Mesodermal cell (in vitro differentiated cells): ENCODE measurements at regions not wholly inside any gene's neighbourhood (a gene's known extent, or its start where the extent isn't known, plus 50 kb on each side); places are given as distances from the start of the nearest gene placed in this dataset.

Source experiments
- H3K27ac ChIP-seq: 2 replicates; pipeline ENCODE4 v1.7.0; 2013; ENCODE audit warnings: mild to moderate bottlenecking, low read depth, low read length, moderate library complexity; ENCODE audit not compliant: severe bottlenecking
- H3K36me3 ChIP-seq: 2 replicates; pipeline ENCODE4 v1.7.1; 2013; ENCODE audit warnings: mild to moderate bottlenecking, low read length, moderate library complexity; ENCODE audit not compliant: control insufficient read depth, insufficient read depth
- H3K4me1 ChIP-seq: one replicate; pipeline ENCODE4 v1.7.1; 2013; ENCODE audit warnings: mild to moderate bottlenecking, low read length; ENCODE audit not compliant: insufficient read depth, control insufficient read depth, poor library complexity, severe bottlenecking
- H3K4me3 ChIP-seq: 2 replicates; pipeline ENCODE4 v1.7.0; 2013; ENCODE audit warnings: low read length, control low read depth, mild to moderate bottlenecking; ENCODE audit not compliant: insufficient read depth, poor library complexity, severe bottlenecking; ENCODE audit errors: extremely low read depth
- H3K9me3 ChIP-seq: 2 replicates; pipeline ENCODE4 v1.7.1; 2013; ENCODE audit warnings: mild to moderate bottlenecking, low read length, moderate library complexity; ENCODE audit not compliant: control insufficient read depth
- WGBS, 2 experiments: methylation state at CpG; one replicate each; pipeline ENCODE4 v1.1.5; 2013; ENCODE audit warnings: missing lambda C conversion rate in 2 of 2; ENCODE audit not compliant: insufficient coverage in 2 of 2; 5-methylcytosine and 5-hydroxymethylcytosine counted together

- WGBS, 2 experiments: 83% methylated on average over 1 of the region's 1 CpG; no CpG with 5 or more reads in 1 of the 2 experiments
- H3K36me3 ChIP-seq: no peaks in the 10 kb centered on the region
- no peaks in the 10 kb centered on the region for H3K4me1 ChIP-seq
- H3K27ac ChIP-seq: no peak overlapping the region
- no peak overlapping the region for H3K4me3 ChIP-seq
- H3K9me3 ChIP-seq: no peaks in the 10 kb centered on the region
Measured at GRCh38 chr18:39274535-39274934, 1708.9 kb upstream of the CELF4 start.

GRCh38 chr18:39272230-39272629 lies 1706.6 kb upstream of the CELF4 start:
- Histone ChIP-seq H3K36me3 (no peaks in the 10 kb centered on the region), H3K27ac (no peak overlapping the region), H3K9me3 (no peaks in the 10 kb centered on the region), H3K4me3 (no peak overlapping the region), H3K4me1 (no peaks in the 10 kb centered on the region)
- whole genome bisulfite sequencing, 2 experiments: 78 to 89% methylated on average over 1 of the region's 1 CpG

DNA sequence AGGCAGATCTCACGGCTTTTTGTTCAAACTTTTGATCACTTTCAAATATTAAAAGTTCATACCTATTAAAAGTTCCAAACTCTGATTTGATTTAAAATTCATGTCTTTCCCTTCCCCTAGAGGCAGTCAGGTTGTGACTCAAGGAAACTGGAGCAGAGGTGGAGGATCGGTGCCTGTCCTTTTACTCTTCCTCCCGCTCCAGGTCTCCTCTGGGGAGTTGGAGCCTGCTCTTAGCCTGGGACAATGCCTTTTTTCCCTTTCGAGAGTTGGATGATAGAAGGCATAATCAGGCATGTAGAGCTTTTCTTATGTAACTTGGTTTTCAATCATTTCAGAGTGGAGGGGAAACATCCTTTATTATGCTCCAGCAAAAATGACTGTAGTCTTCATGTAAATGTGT lies 1706.1 kb upstream of the CELF4 start:
- H3K4me1 ChIP-seq: no peaks in the 10 kb centered on the region
- H3K36me3 ChIP-seq: no peaks in the 10 kb centered on the region
- 60 to 80% methylated on average over 1 to 2 of the region's 4 CpGs for WGBS, 2 experiments

DNA sequence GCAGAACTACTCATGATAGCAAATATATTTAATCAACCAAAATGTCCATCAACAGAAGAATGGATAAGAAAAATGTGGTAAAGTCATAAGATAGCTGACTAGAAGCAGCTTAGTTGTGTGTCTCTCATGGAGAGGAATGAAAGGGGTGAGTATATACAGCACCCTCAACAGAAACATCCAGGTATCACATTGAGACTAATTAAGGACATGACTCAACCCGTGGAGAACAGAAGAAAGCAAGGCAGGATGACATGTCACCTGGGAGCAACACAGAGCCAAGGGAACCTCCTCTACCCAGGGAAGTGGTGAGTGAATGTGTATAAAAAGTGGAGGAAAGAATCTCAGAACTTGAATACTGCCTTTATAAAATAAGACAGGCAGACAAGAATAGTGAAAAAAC lies 1695.0 kb upstream of the CELF4 start:
- no peaks in the 10 kb centered on the region for H3K36me3 ChIP-seq
- WGBS, 2 experiments: no CpG with 5 or more reads among the region's 1 CpG
- H3K27ac ChIP-seq: no peak overlapping the region
- H3K4me1 ChIP-seq: no peaks in the 10 kb centered on the region
- no peaks in the 10 kb centered on the region for H3K9me3 ChIP-seq
- H3K4me3 ChIP-seq: no peak overlapping the region

More for the DNA sequence above, 1706.1 kb upstream of the CELF4 start:
- Histone ChIP-seq H3K9me3 (no peaks in the 10 kb centered on the region), H3K4me3 (no peak overlapping the region), H3K27ac (no peak overlapping the region)

DNA sequence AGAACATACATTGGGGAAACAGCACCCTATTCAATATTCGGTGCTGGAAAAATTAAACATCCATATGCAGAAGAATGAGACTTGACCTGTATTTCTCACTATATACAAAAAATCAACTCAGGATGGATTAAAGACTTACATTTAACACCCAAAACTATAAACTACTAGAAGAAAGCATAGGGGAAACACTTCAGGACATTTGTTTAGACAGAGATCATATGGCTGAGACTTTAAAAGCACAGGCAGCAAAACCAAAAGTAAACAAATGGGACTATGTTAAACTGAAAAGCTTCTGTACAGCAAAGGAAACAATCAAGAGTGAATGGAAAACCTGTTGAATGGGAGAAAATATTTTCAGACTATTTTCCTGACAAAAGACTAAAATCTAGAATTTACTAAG lies 1694.1 kb upstream of the CELF4 start:
- H3K4me1 ChIP-seq: no peaks in the 10 kb centered on the region
- no peaks in the 10 kb centered on the region for H3K9me3 ChIP-seq
- H3K36me3 ChIP-seq: no peaks in the 10 kb centered on the region
- no peak overlapping the region for H3K27ac ChIP-seq
- H3K4me3 ChIP-seq: no peak overlapping the region
- WGBS, 2 experiments: 83% methylated on average over 1 of the region's 1 CpG; no CpG with 5 or more reads in 1 of the 2 experiments

DNA sequence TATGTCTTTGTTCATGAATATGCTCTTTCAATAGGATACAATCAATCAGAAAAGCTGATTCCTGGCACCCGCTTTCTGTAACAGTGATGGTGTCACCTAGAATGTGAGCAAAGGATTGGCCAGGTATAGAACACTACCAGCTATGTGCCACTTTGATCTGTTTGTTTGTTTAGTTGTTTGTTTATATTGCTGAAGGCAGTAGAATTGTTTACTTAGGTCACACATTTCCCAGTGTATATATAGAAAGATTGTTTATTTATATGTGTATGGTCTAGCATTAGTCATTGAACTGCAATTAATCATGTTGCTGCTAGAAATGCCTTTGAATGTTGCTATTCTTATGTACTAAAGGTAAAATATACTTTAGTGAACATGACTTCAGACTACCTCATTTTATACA lies 1678.6 kb upstream of the CELF4 start:
- Histone ChIP-seq H3K4me3 (no peak overlapping the region), H3K9me3 (no peaks in the 10 kb centered on the region), H3K27ac (no peak overlapping the region), H3K4me1 (no peaks in the 10 kb centered on the region), H3K36me3 (no peaks in the 10 kb centered on the region)
- WGBS, 2 experiments: 83% methylated on average over 1 of the region's 1 CpG; no CpG with 5 or more reads in 1 of the 2 experiments

GRCh38 chr18:39241534-39241933 lies 1675.9 kb upstream of the CELF4 start:
- no peaks in the 10 kb centered on the region for H3K36me3 ChIP-seq
- H3K27ac ChIP-seq: no peak overlapping the region
- no peak overlapping the region for H3K4me3 ChIP-seq
- H3K4me1 ChIP-seq: no peaks in the 10 kb centered on the region
- no peaks in the 10 kb centered on the region for H3K9me3 ChIP-seq
- 89 to 90% methylated on average over 1 of the region's 3 CpGs for WGBS, 2 experiments

DNA sequence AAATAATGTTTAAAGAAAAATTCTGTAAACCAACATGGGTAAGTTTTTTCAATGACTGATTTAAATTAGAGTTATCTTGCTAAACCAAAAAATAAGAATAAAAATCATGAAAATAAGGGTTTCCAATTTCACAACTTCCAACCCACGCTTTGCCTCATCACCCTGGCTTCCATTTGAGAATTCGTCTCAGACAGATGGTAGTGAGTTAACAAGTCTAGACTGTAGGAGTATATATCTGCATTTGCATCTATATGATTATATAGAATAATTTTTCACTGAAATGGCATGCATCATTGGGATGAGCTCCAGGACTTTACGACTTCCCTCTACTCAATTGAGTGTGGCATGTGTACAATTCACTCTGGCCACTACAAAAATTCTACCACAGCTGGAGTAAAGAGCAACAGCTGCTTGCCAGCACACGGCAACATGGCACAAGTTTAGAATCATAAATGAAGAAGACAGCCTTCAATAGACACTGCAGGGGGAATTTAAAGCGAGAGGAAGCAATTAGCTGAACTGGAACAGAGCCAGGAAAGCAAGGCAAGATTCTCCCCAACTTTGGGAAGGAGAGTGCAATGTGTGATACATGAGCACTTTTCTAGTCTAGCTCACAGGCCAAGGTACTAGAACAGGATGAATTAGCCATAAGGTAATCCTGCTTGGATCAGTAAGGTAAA lies 1673.5 kb upstream of the CELF4 start:
- no peak overlapping the region for H3K27ac ChIP-seq
- H3K9me3 ChIP-seq: no peaks in the 10 kb centered on the region
- no peak overlapping the region for H3K4me3 ChIP-seq
- 65 to 80% methylated on average over 1 to 2 of the region's 5 CpGs for WGBS, 2 experiments
- no peaks in the 10 kb centered on the region for H3K36me3 ChIP-seq
- H3K4me1 ChIP-seq: no peaks in the 10 kb centered on the region

DNA sequence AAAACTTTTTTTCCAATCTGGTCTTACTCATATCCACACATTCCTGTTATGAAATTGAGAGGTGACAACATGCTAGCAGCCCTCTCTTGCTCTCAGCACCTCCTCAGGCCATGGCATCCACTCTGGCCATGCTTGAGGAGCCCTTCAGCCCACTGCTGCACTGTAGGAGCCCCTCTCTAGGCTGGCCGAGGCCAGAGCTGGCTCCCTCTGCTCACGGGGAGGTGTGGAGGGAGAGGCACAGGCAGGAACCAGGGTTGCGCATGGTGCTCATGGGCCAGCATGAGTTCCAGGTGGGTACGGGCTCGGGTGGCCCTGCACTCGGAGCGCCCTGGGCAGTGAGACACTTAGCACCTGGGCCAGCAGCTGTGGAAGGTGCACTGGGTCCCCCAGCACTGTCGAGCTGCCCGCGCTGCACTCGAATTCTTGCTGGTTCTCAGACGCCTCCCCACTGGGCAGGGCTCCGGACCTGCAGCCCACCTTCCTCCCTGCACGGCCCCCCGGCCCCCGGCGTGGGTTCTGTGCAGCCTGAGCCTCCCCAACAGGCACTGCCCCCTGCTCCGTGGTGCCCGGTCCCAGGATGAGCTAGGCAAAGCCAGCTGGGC lies 1669.6 kb upstream of the CELF4 start:
- 94 to 96% methylated on average over 14 to 19 of the region's 19 CpGs for WGBS, 2 experiments
- Histone ChIP-seq H3K4me1 (no peaks in the 10 kb centered on the region), H3K27ac (no peak overlapping the region), H3K36me3 (no peaks in the 10 kb centered on the region), H3K9me3 (no peaks in the 10 kb centered on the region), H3K4me3 (no peak overlapping the region)

GRCh38 chr18:39232937-39233336 lies 1667.3 kb upstream of the CELF4 start:
- Histone ChIP-seq H3K9me3 (no peaks in the 10 kb centered on the region), H3K27ac (no peak overlapping the region), H3K4me3 (no peak overlapping the region), H3K4me1 (no peaks in the 10 kb centered on the region), H3K36me3 (no peaks in the 10 kb centered on the region)
- WGBS, 2 experiments: 87 to 94% methylated on average over 5 to 6 of the region's 8 CpGs

GRCh38 chr18:39232490-39232889 lies 1666.9 kb upstream of the CELF4 start:
- H3K36me3 ChIP-seq: no peaks in the 10 kb centered on the region
- no peak overlapping the region for H3K27ac ChIP-seq
- no peak overlapping the region for H3K4me3 ChIP-seq
- 60 to 100% methylated on average over 1 of the region's 2 CpGs for WGBS, 2 experiments
- H3K4me1 ChIP-seq: no peaks in the 10 kb centered on the region
- H3K9me3 ChIP-seq: no peaks in the 10 kb centered on the region
